ENCODE measurements at regions not wholly inside any gene's neighbourhood (a gene's known extent, or its start where the extent isn't known, plus 50 kb on each side); places are given as distances from the start of the nearest gene placed in this dataset.
"Not testable (repeated sequence)": the region's sequence is repeated elsewhere in the genome, so short reads cannot be mapped to it uniquely, and the experiment has no call there.

DNA sequence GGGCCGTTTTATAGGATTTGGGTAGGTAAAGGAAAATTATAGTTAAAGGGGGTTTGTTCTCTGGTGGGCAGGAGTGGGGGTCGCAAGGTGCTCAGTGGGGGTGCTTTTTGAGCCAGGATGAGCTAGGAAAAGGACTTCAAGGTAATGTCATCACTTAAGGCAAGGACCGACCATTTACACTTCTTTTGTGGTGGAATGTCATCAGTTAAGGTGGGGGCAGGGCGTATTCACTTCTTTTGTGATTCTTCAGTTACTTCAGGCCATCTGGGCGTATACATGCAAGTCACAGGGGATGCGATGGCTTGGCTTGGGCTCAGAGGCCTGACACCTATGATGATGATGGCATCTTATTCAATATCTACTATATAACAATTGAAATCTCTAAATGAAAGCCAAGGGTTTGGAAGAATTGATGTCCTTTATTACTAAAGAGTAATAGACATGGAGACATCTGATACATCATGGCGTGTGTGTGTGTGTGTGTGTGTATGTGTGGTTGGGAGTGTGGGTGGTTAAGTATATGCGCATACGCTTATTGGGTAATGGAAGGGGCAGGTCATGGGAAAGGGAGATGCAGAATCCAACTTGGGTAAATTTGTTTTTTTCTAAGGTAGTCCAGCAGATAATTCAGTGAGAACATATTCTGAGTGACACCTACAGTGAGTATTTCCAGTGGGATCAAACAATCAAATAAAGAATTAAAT is 236.9 kb upstream of the DUSP10 start:
- not testable (repeated sequence) for DNase-seq (ENCODE audit: low read depth in 3 of 3, low spot score in 2 of 3)

DNA sequence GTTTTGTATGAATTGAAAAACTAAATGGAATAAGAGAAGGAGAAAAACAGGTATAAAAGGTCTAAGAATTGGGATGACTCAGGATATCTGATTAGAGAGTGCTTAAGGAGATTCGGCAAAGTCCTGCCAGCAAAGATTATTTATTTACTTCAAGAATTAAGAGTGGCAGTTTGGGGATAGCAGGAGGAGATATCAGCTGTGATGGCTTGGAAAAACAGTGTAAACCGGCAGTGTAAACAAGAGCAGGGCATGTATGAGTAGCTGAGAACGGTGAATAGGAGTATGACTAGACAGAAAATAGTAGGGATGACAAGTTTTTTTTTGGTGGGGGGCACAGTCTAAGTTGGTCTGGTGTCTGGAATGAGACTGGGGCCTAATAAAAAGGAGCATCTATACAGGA is 231.9 kb upstream of the DUSP10 start:
- not testable (repeated sequence) for DNase-seq (ENCODE audit: low read depth in 3 of 3, low spot score in 2 of 3)

DNA sequence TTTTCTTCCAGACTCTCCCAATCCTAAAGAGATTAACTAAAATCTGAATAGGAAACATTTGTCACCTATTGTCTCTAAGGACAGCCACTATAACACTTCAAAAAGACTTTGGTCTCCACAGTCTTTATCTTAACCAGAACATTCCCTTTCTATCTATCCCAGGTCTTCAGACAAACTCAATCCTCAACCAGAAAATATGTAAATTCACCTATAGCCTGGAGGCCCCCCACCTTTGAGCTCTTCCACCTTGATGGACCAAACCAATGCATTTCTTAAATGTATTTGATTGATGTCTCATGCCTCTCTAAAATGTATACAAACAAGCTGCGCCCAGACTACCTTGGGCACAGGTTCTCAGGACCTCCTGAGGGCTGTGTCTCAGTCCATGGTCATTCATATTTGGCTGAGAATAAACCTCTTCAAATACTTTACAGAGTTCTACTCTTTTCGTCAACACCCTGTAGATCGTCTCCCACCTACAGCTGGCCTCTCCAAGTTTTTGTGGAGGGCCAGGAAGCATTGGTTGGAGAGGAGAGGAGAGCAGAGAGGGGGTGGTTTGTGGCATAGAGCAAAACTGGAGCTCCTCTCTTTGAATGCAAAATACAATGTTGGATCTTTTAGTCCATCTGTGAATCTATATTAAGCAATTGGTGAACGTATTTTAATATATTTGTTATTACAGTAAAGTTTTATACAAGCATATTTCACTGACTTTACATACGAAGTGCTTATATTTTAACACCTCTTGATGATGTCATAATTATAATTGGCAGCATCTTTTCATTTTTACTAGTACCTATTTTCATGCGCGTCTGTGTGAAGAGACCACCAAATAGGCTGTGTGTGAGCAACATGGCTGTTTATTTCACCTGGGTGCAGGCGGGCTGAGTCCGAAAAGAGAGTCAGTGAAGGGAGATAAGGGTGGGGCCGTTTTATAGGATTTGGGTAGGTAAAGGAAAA is 230.7 kb upstream of the DUSP10 start:
- DNase-seq (ENCODE audit: low read depth in 3 of 3, low spot score in 2 of 3), result no peak

DNA sequence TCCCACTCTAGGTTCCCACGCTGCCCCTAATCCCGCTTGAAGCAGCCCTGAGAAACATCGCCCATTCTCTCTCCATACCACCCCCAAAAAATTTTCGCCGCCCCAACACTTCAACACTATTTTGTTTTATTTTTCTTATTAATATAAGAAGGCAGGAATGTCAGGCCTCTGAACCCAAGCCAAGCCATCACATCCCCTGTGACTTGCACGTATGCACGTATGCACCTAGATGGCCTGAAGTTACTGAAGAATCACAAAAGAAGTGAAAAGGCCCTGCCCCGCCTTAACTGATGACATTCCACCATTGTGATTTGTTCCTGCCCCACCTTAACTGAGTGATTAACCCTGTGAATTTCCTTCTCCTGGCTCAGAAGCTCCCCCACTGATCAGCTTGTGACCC is 229.1 kb upstream of the DUSP10 start:
- DNase-seq (ENCODE audit: low read depth in 3 of 3, low spot score in 2 of 3), result not testable (repeated sequence)

DNA sequence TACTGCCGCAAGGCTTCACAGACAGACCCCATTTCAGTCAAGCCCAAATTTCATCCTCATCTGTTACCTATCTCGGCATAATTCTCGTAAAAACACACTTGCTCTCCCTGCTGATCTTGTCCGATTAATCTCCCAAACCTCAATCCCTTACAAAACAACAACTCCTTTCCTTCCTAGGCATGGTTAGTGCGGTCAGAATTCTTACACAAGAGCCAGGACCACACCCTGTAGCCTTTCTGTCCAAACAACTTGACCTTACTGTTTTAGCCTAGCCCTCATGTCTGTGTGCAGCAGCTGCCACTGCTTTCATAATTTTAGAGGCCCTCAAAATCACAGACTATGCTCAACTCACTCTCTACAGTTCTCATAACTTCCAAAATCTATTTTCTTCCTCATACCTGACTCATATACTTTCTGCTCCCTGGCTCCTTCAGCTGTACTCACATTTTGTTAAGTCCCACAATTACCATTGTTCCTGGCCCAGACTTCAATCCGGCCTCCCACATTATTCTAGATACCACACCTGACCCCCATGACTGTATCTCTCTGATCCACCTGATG is 227.5 kb upstream of the DUSP10 start:
- DNase-seq (ENCODE audit: low read depth in 3 of 3, low spot score in 2 of 3), result not testable (repeated sequence)

DNA sequence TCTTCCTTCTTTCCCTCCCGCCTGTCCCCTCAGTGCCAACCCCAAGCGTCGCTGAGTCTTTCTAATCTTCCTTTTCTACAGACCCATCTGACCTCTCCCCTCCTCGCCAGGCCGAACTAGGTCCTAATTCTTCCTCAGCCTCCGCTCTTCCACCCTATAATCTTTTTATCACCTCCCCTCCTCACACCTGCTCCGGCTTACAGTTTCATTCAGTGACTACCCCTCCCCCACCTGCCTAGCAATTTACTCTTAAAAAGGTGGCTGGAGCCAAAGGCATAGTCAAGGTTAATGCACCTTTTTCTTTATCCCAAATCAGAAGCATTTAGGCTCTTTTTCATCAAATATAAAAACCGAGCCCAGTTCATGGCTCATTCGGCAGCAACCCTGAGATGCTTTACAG is 225.6 kb upstream of the DUSP10 start:
- not testable (repeated sequence) for DNase-seq (ENCODE audit: low read depth in 3 of 3, low spot score in 2 of 3)

DNA sequence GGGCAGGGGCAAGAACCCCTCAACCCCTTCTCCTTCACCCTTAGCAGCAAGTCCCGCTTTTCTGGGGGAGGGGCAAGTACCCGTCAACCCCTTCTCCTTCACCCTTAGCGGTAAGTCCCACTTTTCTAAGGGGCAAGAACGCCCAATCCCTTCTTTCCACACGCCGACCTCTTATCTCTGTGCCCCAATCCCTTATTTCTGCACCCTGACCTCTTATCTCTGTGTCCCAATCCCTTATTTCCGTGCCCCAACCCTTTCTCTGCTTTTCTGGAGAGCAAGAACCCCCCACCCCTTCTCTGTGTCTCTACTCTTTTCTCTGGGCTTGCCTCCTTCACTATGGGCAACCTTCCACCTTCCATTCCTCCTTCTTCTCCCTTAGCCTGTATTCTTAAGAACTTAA is 225.0 kb upstream of the DUSP10 start:
- DNase-seq (ENCODE audit: low read depth in 3 of 3, low spot score in 2 of 3), result not testable (repeated sequence)

DNA sequence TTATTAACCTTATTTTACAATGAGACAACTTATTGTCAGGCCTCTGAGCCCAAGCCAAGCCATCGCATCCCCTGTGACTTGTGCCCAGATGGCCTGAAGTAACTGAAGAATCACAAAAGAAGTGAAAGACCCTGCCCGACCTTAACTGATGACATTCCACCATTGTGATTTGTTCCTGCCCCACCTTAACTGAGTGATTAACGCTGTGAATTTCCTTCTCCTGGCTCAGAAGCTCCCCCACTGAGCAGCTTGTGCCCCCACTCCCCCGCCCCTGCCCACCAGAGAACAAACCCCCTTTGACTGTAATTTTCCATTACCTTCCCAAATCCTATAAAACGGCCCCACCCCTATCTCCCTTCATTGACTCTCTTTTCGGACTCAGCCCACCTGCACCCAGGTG is 224.0 kb upstream of the DUSP10 start:
- not testable (repeated sequence) for DNase-seq (ENCODE audit: low read depth in 3 of 3, low spot score in 2 of 3)

DNA sequence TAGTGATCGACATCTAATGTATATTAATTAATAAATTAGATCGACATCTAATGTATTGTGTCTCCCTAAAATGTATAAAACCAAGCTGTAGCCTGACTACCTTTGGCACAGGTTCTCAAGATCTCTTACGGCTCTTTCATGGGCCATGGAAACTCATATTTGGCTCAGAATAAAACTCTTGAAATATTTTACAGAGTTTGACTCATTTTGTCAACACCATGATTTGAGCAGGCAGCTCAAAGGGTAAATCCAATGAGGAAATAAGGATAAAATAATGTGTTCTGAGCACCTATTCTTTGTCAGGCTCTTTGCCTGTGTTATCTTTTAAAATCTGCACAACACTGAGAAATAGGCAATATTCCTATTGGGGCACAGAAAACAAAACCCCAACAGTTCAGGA is 223.4 kb upstream of the DUSP10 start:
- no peak for DNase-seq (ENCODE audit: low read depth in 3 of 3, low spot score in 2 of 3)

DNA sequence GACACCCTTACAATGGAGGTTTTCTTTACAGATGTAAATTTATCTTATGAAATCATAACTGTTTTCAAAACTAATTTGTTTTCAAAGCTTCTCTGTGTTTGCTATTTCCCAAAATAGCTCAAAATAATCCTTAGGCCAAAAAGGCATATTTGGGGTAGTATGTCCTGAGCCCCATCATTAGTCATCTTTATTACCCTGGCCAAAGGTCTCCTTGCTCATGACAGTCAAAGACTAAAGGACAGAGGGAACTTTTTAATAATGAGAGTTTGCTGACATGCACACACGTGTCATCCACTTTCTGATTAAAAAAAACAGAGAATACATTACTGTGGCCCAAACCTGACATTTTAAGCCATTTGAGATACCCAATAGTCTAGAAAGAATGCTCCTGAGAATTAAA is 221.9 kb upstream of the DUSP10 start:
- DNase-seq (ENCODE audit: low read depth in 3 of 3, low spot score in 2 of 3), result no peak

DNA sequence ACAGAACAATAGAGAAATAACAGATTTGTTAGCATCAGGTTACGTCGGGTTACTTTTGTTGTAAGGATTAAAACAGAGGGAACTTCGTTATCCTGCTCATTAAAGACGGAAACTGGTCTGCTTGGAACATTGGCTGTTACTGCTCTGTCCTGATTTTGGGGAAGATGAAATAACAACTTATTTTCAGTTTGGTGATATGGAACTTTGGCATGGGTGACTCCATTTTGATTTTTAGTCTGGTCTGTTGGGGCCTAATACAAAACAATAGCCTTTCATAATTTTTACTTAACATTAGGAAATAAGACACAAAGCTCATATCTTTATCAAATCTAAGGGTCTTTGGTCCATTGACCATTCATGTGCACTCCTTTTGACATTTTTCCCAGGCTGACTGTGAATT is 220.5 kb upstream of the DUSP10 start:
- no peak for DNase-seq (ENCODE audit: low read depth in 3 of 3, low spot score in 2 of 3)

DNA sequence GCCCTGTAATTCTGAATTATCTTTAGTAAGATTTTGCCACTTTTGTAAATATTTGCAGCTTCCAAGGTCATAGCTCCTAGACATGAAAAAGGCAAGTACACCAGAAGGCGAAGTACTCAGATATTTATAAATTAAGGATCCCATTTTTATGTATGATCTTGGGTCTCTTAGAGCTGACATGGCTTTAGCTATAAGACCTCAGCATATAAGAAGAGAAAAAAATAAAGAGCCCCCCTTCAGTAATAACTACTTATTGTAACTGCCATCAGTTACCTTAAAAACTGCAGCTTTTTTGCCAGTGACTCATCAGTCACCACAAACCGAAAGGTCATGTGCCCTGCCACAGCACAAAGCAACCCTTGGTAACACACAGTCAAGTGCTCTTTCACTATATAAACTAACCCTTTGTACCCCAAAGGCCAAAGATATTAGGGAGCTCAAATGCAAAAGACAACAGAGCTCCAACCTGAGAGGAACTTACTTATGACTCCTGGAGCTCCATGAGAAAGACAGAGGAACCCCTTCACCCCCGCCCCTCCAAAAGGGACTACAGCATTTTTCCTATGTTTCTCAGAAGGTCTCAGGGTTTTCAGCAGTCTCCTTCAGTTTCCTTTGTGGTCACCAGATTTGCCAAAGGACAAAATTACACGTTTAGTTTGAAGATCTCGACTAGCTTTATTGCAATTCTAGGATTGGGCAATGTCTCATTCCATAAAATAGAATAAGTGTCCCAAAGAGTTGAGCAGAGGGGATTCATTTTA is 219.8 kb upstream of the DUSP10 start:
- no peak for DNase-seq (ENCODE audit: low read depth in 3 of 3, low spot score in 2 of 3)

DNA sequence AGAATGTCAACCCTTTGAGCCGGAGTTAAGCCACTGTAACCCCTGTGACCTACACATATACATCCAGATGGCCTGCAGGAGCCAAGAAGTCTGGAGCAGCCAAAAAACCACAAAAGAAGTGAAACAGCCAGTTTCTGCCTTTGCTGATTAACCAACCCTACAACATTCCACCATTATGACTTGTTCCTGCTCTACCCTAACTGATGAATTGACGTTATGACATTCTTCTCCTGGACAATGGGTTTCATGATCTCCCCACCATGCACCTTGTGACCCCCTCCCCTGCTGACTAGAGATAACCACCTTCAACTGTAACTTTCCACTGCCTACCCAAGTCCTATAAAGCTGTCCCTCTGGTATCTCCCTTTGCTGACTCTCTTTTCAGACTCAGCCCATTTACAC is 216.3 kb upstream of the DUSP10 start:
- not testable (repeated sequence) for DNase-seq (ENCODE audit: low read depth in 3 of 3, low spot score in 2 of 3)

DNA sequence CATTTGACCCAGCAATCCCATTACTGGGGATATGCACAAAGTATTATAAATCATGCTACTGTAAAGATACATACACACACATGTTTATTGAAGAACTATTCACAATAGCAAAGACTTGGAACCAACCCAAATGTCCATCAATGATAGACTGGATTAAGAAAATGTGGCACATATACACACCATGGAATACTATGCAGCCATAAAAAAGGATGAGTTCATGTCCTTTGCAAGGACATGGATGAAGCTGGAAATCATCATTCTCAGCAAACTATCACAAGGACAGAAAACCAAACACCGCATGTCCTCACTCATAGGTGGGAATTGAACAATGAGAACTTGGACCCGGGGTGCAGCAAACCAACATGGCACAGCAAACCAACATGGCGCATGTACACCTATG is 215.5 kb upstream of the DUSP10 start:
- not testable (repeated sequence) for DNase-seq (ENCODE audit: low read depth in 3 of 3, low spot score in 2 of 3)

DNA sequence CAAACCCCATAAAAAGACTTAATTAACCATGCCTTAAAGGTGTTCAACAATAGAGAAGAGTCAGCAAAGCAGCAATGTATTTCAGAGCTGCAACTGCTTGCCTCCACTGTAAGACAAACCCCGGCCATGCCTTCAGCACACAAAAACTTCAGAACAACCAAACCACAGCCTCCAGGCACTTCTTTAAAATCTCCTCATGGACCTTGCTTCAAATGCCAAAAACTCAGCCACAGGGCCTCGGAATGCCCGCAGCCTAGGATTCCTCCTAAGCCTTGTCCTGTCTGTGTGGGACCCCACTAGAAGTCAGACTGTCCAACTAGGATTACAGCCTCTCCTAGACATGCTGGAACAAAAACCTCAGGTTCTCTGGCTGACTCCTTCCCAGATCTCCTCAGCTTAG is 208.1 kb upstream of the DUSP10 start:
- DNase-seq (ENCODE audit: low read depth in 3 of 3, low spot score in 2 of 3), result no peak

DNA sequence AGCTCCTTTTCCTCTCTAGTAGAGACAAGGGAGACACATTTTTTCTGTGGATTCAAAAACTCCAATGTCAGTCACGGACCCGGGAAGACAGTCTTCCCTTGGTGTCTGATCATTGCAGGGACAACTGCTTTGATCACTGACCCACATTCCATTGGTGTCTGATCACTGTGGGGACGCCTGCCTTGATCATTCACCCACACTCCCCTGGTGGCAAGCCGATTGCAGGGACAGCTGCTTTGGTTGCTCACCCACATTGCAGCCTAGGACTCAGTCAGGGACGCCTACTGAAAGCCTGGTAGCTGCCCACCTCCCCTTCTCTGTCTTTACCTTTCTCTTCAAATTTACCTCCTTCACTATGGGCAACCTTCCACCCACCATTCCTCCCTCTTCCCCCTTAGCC is 206.6 kb upstream of the DUSP10 start:
- no peak for DNase-seq (ENCODE audit: low read depth in 3 of 3, low spot score in 2 of 3)

DNA sequence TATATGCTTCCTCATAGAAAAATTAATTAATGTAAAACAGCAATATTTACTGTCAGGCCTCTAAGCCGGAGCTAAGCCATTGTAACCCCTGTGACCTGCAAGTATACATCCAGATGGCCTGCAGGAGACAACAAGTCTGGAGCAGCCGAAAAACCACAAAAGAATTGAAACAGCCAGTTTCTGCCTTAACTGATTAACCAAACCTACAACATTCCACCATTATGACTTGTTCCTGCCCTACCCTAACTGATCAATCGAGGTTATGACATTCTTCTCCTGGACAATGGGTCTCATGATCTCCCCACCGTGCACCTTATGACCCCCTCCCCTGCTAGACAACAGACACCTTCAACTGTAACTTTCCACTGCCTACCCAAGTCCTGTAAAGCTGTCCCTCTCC is 205.8 kb upstream of the DUSP10 start:
- no peak for DNase-seq (ENCODE audit: low read depth in 3 of 3, low spot score in 2 of 3)

DNA sequence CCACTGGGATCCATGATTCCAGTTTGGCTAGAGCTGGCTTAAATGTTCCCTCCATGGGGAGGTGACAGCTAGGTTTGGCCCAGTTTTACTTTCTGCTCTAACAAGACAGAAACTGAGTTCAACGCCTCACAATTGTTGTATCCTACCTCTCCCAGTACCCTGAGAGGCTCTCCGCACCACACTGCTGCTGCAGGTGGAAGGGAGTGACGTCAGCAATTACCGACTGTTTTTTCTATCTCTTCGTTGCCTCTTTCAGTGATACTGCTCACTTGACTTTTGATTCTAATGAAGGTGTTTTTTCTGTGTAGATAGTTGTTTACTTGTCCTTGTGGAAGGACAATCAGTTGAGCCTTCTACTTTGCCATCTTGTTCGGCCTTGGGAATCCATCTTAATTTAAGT is 204.9 kb upstream of the DUSP10 start:
- no peak for DNase-seq (ENCODE audit: low read depth in 3 of 3, low spot score in 2 of 3)

DNA sequence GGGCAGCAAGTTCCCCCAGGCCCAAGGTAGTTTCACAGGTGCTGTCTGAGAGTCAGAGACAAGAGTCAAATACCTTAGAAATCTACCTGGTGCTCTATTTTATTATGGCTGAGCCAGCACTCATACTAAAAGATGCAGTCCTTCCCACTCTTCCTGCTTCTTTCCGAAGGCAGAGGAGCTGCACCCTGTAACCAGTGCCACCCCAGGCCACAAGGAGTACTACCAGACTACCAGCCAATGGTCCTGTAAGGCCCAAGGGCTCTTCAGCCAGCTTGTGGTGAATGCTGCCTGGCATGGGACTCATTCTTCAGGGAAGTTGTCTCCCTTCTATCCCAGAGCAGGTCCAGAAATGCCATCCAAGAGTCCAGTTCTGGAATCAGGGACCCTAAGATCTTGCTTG is 203.8 kb upstream of the DUSP10 start:
- no peak for DNase-seq (ENCODE audit: low read depth in 3 of 3, low spot score in 2 of 3)

DNA sequence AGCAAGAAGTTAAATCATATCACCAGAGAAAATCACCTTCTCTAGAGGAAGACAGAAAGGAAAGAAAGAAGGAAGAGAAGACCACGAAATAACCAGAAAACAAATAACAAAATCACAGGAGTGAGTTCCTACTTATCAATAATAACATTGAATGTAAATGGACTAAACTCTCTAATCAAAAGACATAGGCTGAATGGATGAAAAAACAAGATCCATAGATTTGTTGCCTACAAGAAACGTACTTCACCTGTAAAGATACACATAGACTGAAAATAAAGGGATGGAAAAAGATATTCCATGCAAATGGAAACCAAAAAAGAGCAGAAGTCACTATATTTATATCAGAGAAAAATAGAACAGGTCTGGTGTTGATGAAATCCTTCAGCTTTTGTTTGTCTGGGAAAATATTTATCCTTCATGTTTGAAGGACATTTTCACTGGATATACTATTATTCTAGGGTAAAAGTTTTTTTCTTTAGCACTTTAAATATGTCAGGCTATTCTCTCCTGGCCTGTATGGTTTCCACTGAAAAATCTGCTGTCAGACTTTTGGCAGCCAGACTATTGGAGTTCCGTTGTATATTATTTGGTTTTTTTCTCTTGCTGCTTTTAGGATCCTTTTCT is 202.5 kb upstream of the DUSP10 start:
- DNase-seq (ENCODE audit: low read depth in 3 of 3, low spot score in 2 of 3), result no peak

All from right renal cortex interstitium (tissue), 3 donors.